ENCODE measurements at regions not wholly inside any gene's neighbourhood (a gene's known extent, or its start where the extent isn't known, plus 50 kb on each side); places are given as distances from the start of the nearest gene placed in this dataset.

- no peak for TF ChIP-seq E2F5 (CRISPR knock-in tag; IDR thresholded peaks at IDR 0.05)
- no peak for TF ChIP-seq NFYB (CRISPR knock-in tag; conservative IDR thresholded peaks at IDR 0.05; ENCODE audit: low read depth)
- no peak for TF ChIP-seq PRRX2 (CRISPR knock-in tag; IDR thresholded peaks at IDR 0.05)
- no peak for TF ChIP-seq NR3C1 (CRISPR knock-in tag; conservative IDR thresholded peaks at IDR 0.05; ENCODE audit: low read depth)
- TF ChIP-seq CREM (CRISPR knock-in tag; IDR thresholded peaks at IDR 0.05): no peak
- no peak for TF ChIP-seq FOXK1 (CRISPR knock-in tag; IDR thresholded peaks at IDR 0.05)
- no peak for TF ChIP-seq ATF2 (CRISPR knock-in tag; IDR thresholded peaks at IDR 0.05; ENCODE audit: borderline replicate concordance, low read depth)
- TF ChIP-seq GTF2I (CRISPR knock-in tag; conservative IDR thresholded peaks at IDR 0.05): no peak
Measured at GRCh38 chr16:22968931-22969330, 155.0 kb downstream of the HS3ST2 start (continued).

GRCh38 chr16:22967521-22968095, 153.6 kb downstream of the HS3ST2 start:
- no peak overlapping the region for H3K4me3 Mint-ChIP-seq
- H3K27ac Mint-ChIP-seq: no peak overlapping the region
- no peak for ATAC-seq
- TF ChIP-seq ZNF671 (CRISPR knock-in tag; IDR thresholded peaks at IDR 0.05): no peak
- no peak for TF ChIP-seq KAT7 (CRISPR knock-in tag; IDR thresholded peaks at IDR 0.05; ENCODE audit: borderline replicate concordance)
- no peak for TF ChIP-seq SOX15 (CRISPR knock-in tag; IDR thresholded peaks at IDR 0.05)
- no peak for TF ChIP-seq ZNF232 (CRISPR knock-in tag; IDR thresholded peaks at IDR 0.05)
- no peak for TF ChIP-seq OVOL2 (CRISPR knock-in tag; IDR thresholded peaks at IDR 0.05; ENCODE audit: borderline replicate concordance)
- TF ChIP-seq FOXP4 (CRISPR knock-in tag; IDR thresholded peaks at IDR 0.05): no peak
- TF ChIP-seq IRF2 (CRISPR knock-in tag; IDR thresholded peaks at IDR 0.05; ENCODE audit: borderline replicate concordance, low read depth): no peak
- no peak for TF ChIP-seq ZMAT4 (CRISPR knock-in tag; IDR thresholded peaks at IDR 0.05)
- no peak for TF ChIP-seq MLX (CRISPR knock-in tag; IDR thresholded peaks at IDR 0.05)
- TF ChIP-seq ZNF138 (CRISPR knock-in tag; conservative IDR thresholded peaks at IDR 0.05): no peak
- TF ChIP-seq NR1H2 (CRISPR knock-in tag; IDR thresholded peaks at IDR 0.05): no peak
- TF ChIP-seq ZNF121 (CRISPR knock-in tag; IDR thresholded peaks at IDR 0.05): no peak
- no peak for TF ChIP-seq NR2C2 (CRISPR knock-in tag; IDR thresholded peaks at IDR 0.05)
- no peak for TF ChIP-seq CREB1 (CRISPR knock-in tag; IDR thresholded peaks at IDR 0.05)
- TF ChIP-seq ZNF317 (CRISPR knock-in tag; IDR thresholded peaks at IDR 0.05; ENCODE audit: borderline replicate concordance, low read depth): no peak
- TF ChIP-seq ESRRA (CRISPR knock-in tag; IDR thresholded peaks at IDR 0.05; ENCODE audit: borderline replicate concordance): no peak
- TF ChIP-seq NFYB (CRISPR knock-in tag; conservative IDR thresholded peaks at IDR 0.05; ENCODE audit: low read depth): no peak
- H3K36me3 Mint-ChIP-seq: peaks cover 21% of the 10 kb centered on the region
- no peak for DNase-seq (ENCODE audit: low spot score)
- POLR2A ChIA-PET: no interaction called here
- H3K9me3 Mint-ChIP-seq: peaks cover 18% of the 10 kb centered on the region
- H3K27me3 Mint-ChIP-seq (ENCODE audit: low read depth): peaks cover 15% of the 10 kb centered on the region
- CTCF ChIA-PET: interaction anchor here (1.0 to 1.5 kb wide), 2 partner anchors 10 to 68 kb away, joined by 3 read pairs; no protein-coding TSS in a partner anchor
- H3K4me1 Mint-ChIP-seq: peaks cover 25% of the 10 kb centered on the region

All from WTC11 (cell line).